ENCODE measurements at regions not wholly inside any gene's neighbourhood (a gene's known extent, or its start where the extent isn't known, plus 50 kb on each side); places are given as distances from the start of the nearest gene placed in this dataset.

DNA sequence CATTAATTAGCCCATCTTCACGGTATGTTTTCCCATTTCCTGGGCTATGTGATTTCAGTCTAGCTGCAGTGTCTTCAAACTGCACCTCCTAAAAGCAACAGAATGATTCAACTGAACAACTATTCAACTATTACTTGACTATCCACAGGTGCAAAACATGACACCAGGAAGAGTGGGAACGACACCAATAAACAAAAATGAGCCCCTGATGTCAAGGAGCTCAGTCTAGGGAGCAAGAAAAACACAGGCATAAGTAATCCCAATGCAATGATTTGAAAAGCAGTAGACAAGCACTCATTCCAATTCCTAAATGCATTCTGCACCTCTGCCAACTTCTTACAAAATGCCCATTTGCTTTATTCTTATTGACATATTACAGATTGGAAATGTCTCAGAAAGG lies 285.6 kb downstream of the ETS1 start:
- TF ChIP-seq CTCF (IDR thresholded peaks at IDR 0.05) (no peak), POLR2A (IDR thresholded peaks at IDR 0.05) (no peak)
